Keratinocyte (primary cell): ENCODE measurements at regions not wholly inside any gene's neighbourhood (a gene's known extent, or its start where the extent isn't known, plus 50 kb on each side); places are given as distances from the start of the nearest gene placed in this dataset.
"Not testable (repeated sequence)": the region's sequence is repeated elsewhere in the genome, so short reads cannot be mapped to it uniquely, and the experiment has no call there.

ENCODE experiments used
- DNase-seq: peaks from one replicate; pipeline ENCODE4 v3.0.0-alpha.2; 2011; ENCODE audit warnings: low read depth, missing footprints, low spot score
- FAIRE-seq: peaks from 2 replicates; lab custom pipeline; 2011; peaks lifted over from hg19 to GRCh38; lab: Jason Lieb, UNC
- H2AFZ ChIP-seq: 2 replicates; pipeline ENCODE4 v1.6.0; 2012; ENCODE audit warnings: low read length, control low read depth, inconsistent platforms; ENCODE audit not compliant: control insufficient read depth
- H3K27ac ChIP-seq: 2 replicates; pipeline ENCODE4 v1.5.1; 2011; ENCODE audit warnings: low read length; ENCODE audit not compliant: control insufficient read depth, insufficient read depth
- H3K27me3 ChIP-seq: 3 replicates; pipeline ENCODE4 v1.6.0; 2011; ENCODE audit warnings: low read length; ENCODE audit not compliant: control insufficient read depth, insufficient read depth; ENCODE audit errors: extremely low read depth
- H3K36me3 ChIP-seq, 2 experiments: 2 replicates in 1 of 2; 3 replicates in 1 of 2; pipeline ENCODE4 v1.5.1; 2011; ENCODE audit warnings: low read length in 2 of 2, mild to moderate bottlenecking in 1 of 2; ENCODE audit not compliant: control insufficient read depth in 2 of 2, insufficient read depth in 2 of 2; ENCODE audit errors: extremely low read depth in 1 of 2
- H3K4me1 ChIP-seq: 3 replicates; pipeline ENCODE4 v1.5.1; 2011; ENCODE audit warnings: low read length; ENCODE audit not compliant: control insufficient read depth, insufficient read depth; ENCODE audit errors: extremely low read depth
- H3K4me2 ChIP-seq: 3 replicates; pipeline ENCODE4 v1.6.0; 2011; ENCODE audit warnings: low read depth, low read length; ENCODE audit not compliant: control insufficient read depth, insufficient read depth; ENCODE audit errors: extremely low read depth
- H3K4me3 ChIP-seq, 3 experiments: fragments of 200-600 bp in 1 of 3; sonication (generic) in 1 of 3; 2 replicates in 2 of 3; 3 replicates in 1 of 3; pipeline ENCODE4 v1.5.1; 2011 to 2016; ENCODE audit warnings: low read length in 3 of 3, mild to moderate bottlenecking in 3 of 3, control low read depth in 2 of 3, inconsistent platforms in 1 of 3, low read depth in 1 of 3, mixed read lengths in 1 of 3, mixed run types in 1 of 3, moderate library complexity in 1 of 3; ENCODE audit not compliant: control insufficient read depth in 2 of 3, insufficient read depth in 2 of 3; ENCODE audit errors: extremely low read depth in 1 of 3
- H3K79me2 ChIP-seq: 2 replicates; pipeline ENCODE4 v1.6.0; 2012; ENCODE audit warnings: low read length; ENCODE audit not compliant: control insufficient read depth, insufficient read depth
- H3K9ac ChIP-seq: 3 replicates; pipeline ENCODE4 v1.6.0; 2011; ENCODE audit warnings: low read length; ENCODE audit not compliant: control insufficient read depth, insufficient read depth; ENCODE audit errors: extremely low read depth
- H3K9me1 ChIP-seq: 3 replicates; pipeline ENCODE4 v1.6.0; 2011; ENCODE audit warnings: low read length; ENCODE audit not compliant: control insufficient read depth, insufficient read depth; ENCODE audit errors: extremely low read depth
- H3K9me3 ChIP-seq: 2 replicates; pipeline ENCODE4 v1.5.1; 2012; ENCODE audit warnings: low read depth, low read length; ENCODE audit not compliant: control insufficient read depth
- H4K20me1 ChIP-seq: 3 replicates; pipeline ENCODE4 v1.6.0; 2011; ENCODE audit warnings: low read length; ENCODE audit not compliant: control insufficient read depth, insufficient read depth; ENCODE audit errors: extremely low read depth
- CTCF ChIP-seq, 3 experiments: IDR thresholded peaks in 1 of 3; conservative IDR thresholded peaks in 1 of 3; optimal IDR thresholded peaks in 1 of 3; 2 replicates in 2 of 3; 3 replicates in 1 of 3; pipeline versions ENCODE3 to v1.5.1; 2011; ENCODE audit warnings: low read length in 3 of 3, mild to moderate bottlenecking in 3 of 3, moderate library complexity in 2 of 3, control low read depth in 1 of 3, inconsistent platforms in 1 of 3; ENCODE audit not compliant: insufficient read depth in 2 of 3; ENCODE audit errors: extremely low read depth in 1 of 3
- EZH2 ChIP-seq: IDR thresholded peaks from one replicate; pipeline ENCODE4 v1.6.1; 2012; ENCODE audit warnings: inconsistent platforms, mild to moderate bottlenecking, low read length, moderate library complexity
- dilution Hi-C: fragments of 300-500 bp; cut with MboI; formaldehyde crosslinking; loops from one replicate; pipeline ENCODE4 v1.7.0; 2020; ENCODE audit warnings: low sequenced_read_pairs; ENCODE audit not compliant: extremely low pct_ligation_motif_present

- Histone ChIP-seq H3K36me3 (no peaks in the 10 kb centered on the region), H3K27me3 (no peaks in the 10 kb centered on the region), H3K4me2 (no peak overlapping the region), H3K9me3 (no peaks in the 10 kb centered on the region), H4K20me1 (no peaks in the 10 kb centered on the region), H3K4me1 (no peaks in the 10 kb centered on the region), H3K9me1 (no peaks in the 10 kb centered on the region), H2AFZ (no peak overlapping the region), H3K4me3 (no peak overlapping the region), H3K9ac (no peak overlapping the region), H3K27ac (no peak overlapping the region), H3K79me2 (no peaks in the 10 kb centered on the region)
- DNase-seq (no peak), FAIRE-seq (no peak)
- TF ChIP-seq CTCF (optimal IDR thresholded peaks at IDR 0.05 in 1 of 3, IDR thresholded peaks at IDR 0.05 in 1 of 3, conservative IDR thresholded peaks at IDR 0.05 in 1 of 3; ENCODE audit: extremely low read depth in 1 of 3, insufficient read depth in 2 of 3, low read length in 3 of 3) (no peak), EZH2 (no peak)
- dilution Hi-C loops = no loop called here
These were observed 327.2 kb downstream of the EMP1 start for GRCh38 chr12:13523536-13524307.

- H3K27ac ChIP-seq, H3K36me3 ChIP-seq, H3K27me3 ChIP-seq, dilution Hi-C loops, FAIRE-seq, H3K4me1 ChIP-seq, H3K79me2 ChIP-seq, H3K4me2 ChIP-seq, H3K9me1 ChIP-seq, H3K9ac ChIP-seq, DNase-seq, H2AFZ ChIP-seq, H3K9me3 ChIP-seq, H3K4me3 ChIP-seq, H4K20me1 ChIP-seq: not testable (repeated sequence)
These were observed 321.5 kb downstream of the EMP1 start for GRCh38 chr12:13518034-13518433.

DNA sequence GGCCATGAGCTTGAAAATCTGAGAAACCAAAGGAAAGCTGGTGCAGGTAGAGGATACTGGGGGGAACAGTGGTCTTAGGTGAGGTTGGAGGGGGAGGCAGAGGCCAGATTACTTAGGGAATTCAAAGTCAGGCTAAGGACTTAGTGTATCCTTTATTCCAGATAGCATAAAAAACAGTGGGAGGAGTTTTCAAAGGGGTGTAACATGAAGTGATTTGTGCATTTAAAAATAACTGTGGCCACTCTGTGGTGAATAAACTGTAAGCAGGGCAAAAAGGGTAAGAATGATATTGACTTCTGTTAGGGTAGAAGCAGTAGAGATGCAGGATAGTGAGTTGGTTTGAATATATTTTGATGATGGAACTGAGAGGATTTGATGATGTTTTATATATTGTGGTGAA, 313.2 kb downstream of the EMP1 start:
- H3K4me1 ChIP-seq = peaks cover 6% of the 10 kb centered on the region
- H3K36me3 ChIP-seq = no peaks in the 10 kb centered on the region
- no peaks in the 10 kb centered on the region for H4K20me1 ChIP-seq
- no peaks in the 10 kb centered on the region for H3K9me3 ChIP-seq
- DNase-seq (no peak), FAIRE-seq (no peak)
- no peak overlapping the region for H2AFZ ChIP-seq
- dilution Hi-C loops = no loop called here
- TF ChIP-seq CTCF (optimal IDR thresholded peaks at IDR 0.05 in 1 of 3, IDR thresholded peaks at IDR 0.05 in 1 of 3, conservative IDR thresholded peaks at IDR 0.05 in 1 of 3; ENCODE audit: extremely low read depth in 1 of 3, insufficient read depth in 2 of 3, low read length in 3 of 3) = no peak
- TF ChIP-seq EZH2 = no peak
- H3K9ac ChIP-seq = no peak overlapping the region
- H3K4me3 ChIP-seq = no peak overlapping the region
- no peaks in the 10 kb centered on the region for H3K79me2 ChIP-seq
- no peaks in the 10 kb centered on the region for H3K9me1 ChIP-seq
- H3K4me2 ChIP-seq = no peak overlapping the region
- no peaks in the 10 kb centered on the region for H3K27me3 ChIP-seq
- no peak overlapping the region for H3K27ac ChIP-seq
